GM12878 (cell line): ENCODE measurements at regions not wholly inside any gene's neighbourhood (a gene's known extent, or its start where the extent isn't known, plus 50 kb on each side); places are given as distances from the start of the nearest gene placed in this dataset.
"Not testable (repeated sequence)": the region's sequence is repeated elsewhere in the genome, so short reads cannot be mapped to it uniquely, and the experiment has no call there.

Experiments used
- ATAC-seq: fragments of 200-7000 bp; cut with Tn5 transposase; 3 replicates; pipeline ENCODE4 v1.9.1; 2020; ENCODE audit warnings: mild to moderate bottlenecking, moderate library complexity
- BruUV-seq: library from RNA; stranded (reverse); fragments of 400-500 nt; replicated peaks from 2 replicates; lab custom pipeline; 2021; lab: Mats Ljungman, UMichigan
- CTCF ChIA-PET: fragments of 300-600 bp; sonication (Branson Sonifier 250); formaldehyde crosslinking; extraction: SDS; loops from one replicate; lab custom pipeline; 2021; ENCODE audit warnings: inconsistent platforms; lab: Yijun Ruan, JAX
- POLR2A ChIA-PET: fragments of 350-600 bp; formaldehyde crosslinking; extraction: SDS; loops from one replicate; lab custom pipeline; 2021; ENCODE audit warnings: inconsistent platforms; lab: Charles Lee
- RAD21 ChIA-PET: fragments of 300-600 bp; sonication (Branson Sonifier 250); formaldehyde crosslinking; loops from one replicate; lab custom pipeline; 2023; ENCODE audit warnings: antibody characterized with exemption; ENCODE audit not compliant: unreplicated experiment; lab: Charles Lee
- SMC1A ChIA-PET: fragments of 300-600 bp; sonication (Branson Sonifier 250); formaldehyde crosslinking; loops from one replicate; lab custom pipeline; 2023; ENCODE audit not compliant: unreplicated experiment, uncharacterized antibody; lab: Charles Lee
- DNase-seq: peaks from one replicate; pipeline ENCODE4 v3.0.0-alpha.2; 2011; ENCODE audit warnings: low read depth, low spot score
- FAIRE-seq: peaks from 3 replicates; lab custom pipeline; 2011; peaks lifted over from hg19 to GRCh38; lab: Jason Lieb, UNC
- H2AFZ ChIP-seq: 2 replicates; pipeline ENCODE4 v1.6.0; 2011; ENCODE audit warnings: low read depth, low read length, control low read depth; ENCODE audit not compliant: control insufficient read depth
- H3K27ac ChIP-seq: 2 replicates; pipeline ENCODE4 v1.5.1; 2011; ENCODE audit warnings: control low read depth; ENCODE audit not compliant: control insufficient read depth, insufficient read depth
- H3K27me3 ChIP-seq, 2 experiments: replicated peaks in 1 of 2; 2 replicates each; pipeline versions ENCODE4 v1.6.0 to v1.6.1; 2011; ENCODE audit warnings: low read length in 1 of 2; ENCODE audit not compliant: control insufficient read depth in 2 of 2, insufficient read depth in 2 of 2
- H3K36me3 ChIP-seq, 2 experiments: 2 replicates each; pipeline ENCODE4 v1.5.1; 2011; ENCODE audit warnings: low read length in 1 of 2; ENCODE audit not compliant: control insufficient read depth in 2 of 2, insufficient read depth in 2 of 2
- H3K4me1 ChIP-seq: 2 replicates; pipeline ENCODE4 v1.6.1; 2011; ENCODE audit warnings: mild to moderate bottlenecking, low read length, moderate library complexity, mixed read lengths; ENCODE audit not compliant: control insufficient read depth, insufficient read depth
- H3K4me2 ChIP-seq: 2 replicates; pipeline ENCODE4 v1.6.0; 2011; ENCODE audit warnings: control low read depth; ENCODE audit not compliant: control insufficient read depth, insufficient read depth
- H3K4me3 ChIP-seq: fragments of 200-600 bp; sonication (generic); 2 replicates; pipeline ENCODE4 v1.5.1; 2016
- H3K79me2 ChIP-seq: 2 replicates; pipeline ENCODE4 v1.6.0; 2011; ENCODE audit warnings: low read length; ENCODE audit not compliant: control insufficient read depth, insufficient read depth
- H3K9ac ChIP-seq: 2 replicates; pipeline ENCODE4 v1.8.0; 2011; ENCODE audit warnings: low read length, control low read depth, mixed read lengths; ENCODE audit not compliant: control insufficient read depth, insufficient read depth
- H3K9me3 ChIP-seq: replicated peaks from 3 replicates; pipeline ENCODE4 v1.5.1; 2011; ENCODE audit warnings: mild to moderate bottlenecking, low read length; ENCODE audit not compliant: control insufficient read depth, insufficient read depth
- H4K20me1 ChIP-seq: 2 replicates; pipeline ENCODE4 v1.6.0; 2011; ENCODE audit not compliant: control insufficient read depth, insufficient read depth
- BHLHE40 ChIP-seq, 2 experiments: fragments of 450-650 bp in 1 of 2; IDR thresholded peaks; 2 replicates each; pipeline ENCODE4 v1.6.1; 2011 to 2017; ENCODE audit warnings: low read depth in 2 of 2, borderline replicate concordance in 1 of 2, improper control_type of control experiment in 1 of 2, low read length in 1 of 2, mild to moderate bottlenecking in 1 of 2
- CEBPZ ChIP-seq: fragments of 150-350 bp; IDR thresholded peaks from 2 replicates; pipeline ENCODE4 v1.6.1; 2016; ENCODE audit warnings: low read depth, low read length
- CUX1 ChIP-seq: IDR thresholded peaks from 2 replicates; pipeline ENCODE4 v1.6.1; 2012; ENCODE audit warnings: improper control_type of control experiment, low read depth, low read length; ENCODE audit not compliant: insufficient replicate concordance
- EZH2 ChIP-seq: IDR thresholded peaks from 2 replicates; pipeline ENCODE4 v1.6.1; 2012; ENCODE audit warnings: low read depth, mild to moderate bottlenecking, control low read depth, inconsistent platforms, low read length, borderline replicate concordance; ENCODE audit not compliant: control insufficient read depth
- RELB ChIP-seq: fragments of 450-650 bp; IDR thresholded peaks from 2 replicates; pipeline ENCODE4 v1.6.1; 2017; ENCODE audit warnings: low read depth, mild to moderate bottlenecking, moderate library complexity
- WGBS: methylation state at CpG from one replicate; pipeline ENCODE4 v1.1.6; 2016; ENCODE audit warnings: low lambda C conversion rate; ENCODE audit not compliant: insufficient replicate concordance, insufficient coverage; ENCODE audit errors: missing lambda C conversion rate; 5-methylcytosine and 5-hydroxymethylcytosine counted together
- in situ Hi-C: fragments of 300-500 bp; cut with MboI; formaldehyde crosslinking; loops from 9 replicates; pipeline ENCODE4 v1.14.3; 2018; ENCODE audit warnings: mixed read lengths
- intact Hi-C: fragments of 100-400 bp; cut with micrococcal nuclease; formaldehyde crosslinking; loops from one replicate; pipeline ENCODE4 v1.14.2; 2022; ENCODE audit not compliant: unreplicated experiment

GRCh38 chr4:138435046-138435445 is 192.9 kb upstream of the SLC7A11 start:
- H4K20me1 ChIP-seq, FAIRE-seq, RAD21 ChIA-PET, ATAC-seq, H3K9me3 ChIP-seq, H3K27ac ChIP-seq, CTCF ChIA-PET, H3K4me3 ChIP-seq, POLR2A ChIA-PET, H3K9ac ChIP-seq, H2AFZ ChIP-seq, H3K4me1 ChIP-seq, in situ Hi-C loops, H3K27me3 ChIP-seq, DNase-seq, H3K4me2 ChIP-seq, H3K36me3 ChIP-seq, intact Hi-C loops, BruUV-seq, H3K79me2 ChIP-seq: not testable (repeated sequence)
- SMC1A ChIA-PET = interaction anchor here (0.6 to 1.1 kb wide), 2 partner anchors 9 to 270 kb away, joined by 3 to 4 read pairs; no protein-coding TSS in a partner anchor

DNA sequence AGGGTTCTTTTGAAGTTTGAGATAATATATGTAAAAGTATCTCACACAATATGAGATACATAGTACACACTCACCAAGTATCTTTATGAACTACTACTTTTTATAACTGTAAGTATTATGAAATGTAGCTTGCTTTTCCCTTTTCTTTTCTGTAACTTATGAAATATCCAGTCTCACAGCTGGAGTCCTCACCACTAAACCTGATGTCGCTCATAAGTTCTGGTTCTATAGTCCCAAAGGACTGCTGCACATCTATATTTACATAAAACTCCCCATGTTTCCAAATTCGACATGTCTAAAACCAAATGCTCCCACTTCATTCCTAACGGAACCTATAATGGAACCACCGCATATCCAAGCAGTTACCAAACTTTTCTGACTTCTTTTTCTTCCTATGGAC is 186.5 kb upstream of the SLC7A11 start:
- SMC1A ChIA-PET = interaction anchor here (1.4 to 1.7 kb wide), 3 partner anchors 9 to 28 kb away, joined by 3 to 5 read pairs (median 4); no protein-coding TSS in a partner anchor
- RAD21 ChIA-PET = no interaction called here
- Histone ChIP-seq H3K9ac (no peak overlapping the region), H3K36me3 (no peaks in the 10 kb centered on the region), H3K4me3 (no peak overlapping the region), H3K4me2 (no peak overlapping the region), H3K27ac (no peak overlapping the region), H4K20me1 (no peaks in the 10 kb centered on the region), H3K9me3 (no peaks in the 10 kb centered on the region; the same call in 1 of the 3 replicates), H3K27me3 (no peaks in the 10 kb centered on the region), H2AFZ (no peak overlapping the region), H3K4me1 (no peaks in the 10 kb centered on the region), H3K79me2 (no peaks in the 10 kb centered on the region)
- WGBS = 48% methylated on average over 4 of the region's 4 CpGs
- POLR2A ChIA-PET = no interaction called here
- DNase-seq (no peak), ATAC-seq (no peak), FAIRE-seq (no peak)
- no TSS peak for BruUV-seq
- intact Hi-C loops (no loop called here), in situ Hi-C loops (no loop called here)
- CTCF ChIA-PET = interaction anchor here (0.6 kb wide), 1 partner anchor 766 kb away, joined by 3 read pairs; no protein-coding TSS in a partner anchor
- no peak for TF ChIP-seq EZH2
- no peak for TF ChIP-seq RELB
- TF ChIP-seq CEBPZ = no peak
- no peak for TF ChIP-seq CUX1
- no peak for TF ChIP-seq BHLHE40 (IDR thresholded peaks at IDR 0.05; ENCODE audit: borderline replicate concordance in 1 of 2, low read depth in 2 of 2, low read length in 1 of 2)
